ENCODE measurements at regions not wholly inside any gene's neighbourhood (a gene's known extent, or its start where the extent isn't known, plus 50 kb on each side); places are given as distances from the start of the nearest gene placed in this dataset.
A peak's percentile ranks its signal among the peaks of the same experiment; 100 is the strongest.

GRCh38 chr2:220664272-220665107 is 907.6 kb downstream of the EPHA4 start:
- DNase-seq: peak; percentile 4

DNA sequence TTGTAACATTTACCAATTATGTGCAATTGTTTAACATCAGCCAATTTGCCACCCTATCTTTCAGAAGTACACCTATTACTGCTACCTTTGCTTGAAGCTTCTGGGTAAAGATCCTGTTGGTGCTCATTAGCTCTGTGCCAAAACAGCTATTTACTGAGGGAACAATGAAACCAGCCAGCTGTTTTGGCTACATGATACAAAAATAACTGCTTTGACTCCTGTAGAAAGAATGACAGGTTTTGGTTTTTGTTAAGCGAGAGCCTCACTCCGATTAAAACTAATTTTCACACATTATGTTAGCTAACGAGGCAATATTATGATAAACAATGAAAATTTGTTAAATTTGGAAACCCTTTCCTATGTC is 907.0 kb downstream of the EPHA4 start:
- DNase-seq: no peak

GRCh38 chr2:220669324-220669723 is 902.8 kb downstream of the EPHA4 start:
- DNase-seq: no peak

- no peak for DNase-seq
Measured at GRCh38 chr2:220670511-220670910, 901.6 kb downstream of the EPHA4 start.

DNA sequence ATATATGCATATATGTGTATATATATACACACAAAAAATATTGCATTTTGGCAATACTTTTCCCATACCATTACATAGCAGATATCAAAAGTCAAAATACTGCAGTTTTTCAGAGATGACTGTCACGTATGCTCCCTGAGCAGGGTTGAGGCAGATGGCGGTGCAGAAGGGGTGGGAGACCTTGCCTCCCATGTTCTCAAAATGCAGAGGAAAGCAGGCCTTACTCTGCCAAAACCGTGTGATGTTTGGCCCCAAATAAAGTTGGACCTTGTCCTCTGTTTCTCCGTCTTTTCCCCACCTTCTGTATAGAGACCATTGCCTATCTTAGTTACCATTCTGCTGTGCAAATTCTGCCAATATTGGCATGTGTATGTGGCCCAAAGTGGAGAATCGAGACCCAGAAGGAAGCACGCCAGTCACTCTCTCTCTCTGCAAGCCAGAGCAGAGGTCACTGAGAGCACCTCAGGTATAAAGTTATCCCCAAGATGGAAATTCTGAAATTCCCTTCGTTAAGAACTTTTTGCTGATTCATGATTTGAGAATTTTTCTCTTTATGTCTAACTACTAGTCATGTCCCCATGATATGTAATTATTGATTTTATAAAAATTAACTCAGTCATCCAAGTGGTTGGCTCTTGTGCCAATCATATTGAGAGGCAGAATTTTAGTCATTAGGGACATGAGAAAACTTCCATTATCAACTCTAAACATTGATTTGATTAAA is 898.8 kb downstream of the EPHA4 start:
- no peak for DNase-seq

GRCh38 chr2:220674033-220674432 is 898.1 kb downstream of the EPHA4 start:
- no peak for DNase-seq

DNA sequence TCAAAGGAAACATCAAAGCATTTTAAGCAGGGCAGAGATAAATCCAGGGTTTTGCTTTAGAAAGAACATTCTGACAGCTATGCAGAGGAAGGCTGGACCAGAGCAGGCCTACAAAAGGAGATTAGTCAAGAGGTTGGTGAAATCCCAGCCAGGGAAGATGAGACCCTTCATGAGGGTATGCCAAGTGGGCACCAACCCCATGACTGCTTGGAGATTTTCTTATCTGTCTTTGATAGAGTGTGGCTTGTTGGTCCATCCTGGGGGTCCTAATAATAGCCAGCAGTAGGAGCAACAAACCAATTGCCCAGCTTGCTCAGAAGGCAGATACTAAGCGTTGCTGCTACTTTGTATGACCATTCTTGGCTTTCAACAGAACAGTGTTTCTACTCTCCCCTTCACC is 895.4 kb downstream of the EPHA4 start:
- DNase-seq: no peak

GRCh38 chr2:220678943-220679342 is 893.2 kb downstream of the EPHA4 start:
- no peak for DNase-seq

DNA sequence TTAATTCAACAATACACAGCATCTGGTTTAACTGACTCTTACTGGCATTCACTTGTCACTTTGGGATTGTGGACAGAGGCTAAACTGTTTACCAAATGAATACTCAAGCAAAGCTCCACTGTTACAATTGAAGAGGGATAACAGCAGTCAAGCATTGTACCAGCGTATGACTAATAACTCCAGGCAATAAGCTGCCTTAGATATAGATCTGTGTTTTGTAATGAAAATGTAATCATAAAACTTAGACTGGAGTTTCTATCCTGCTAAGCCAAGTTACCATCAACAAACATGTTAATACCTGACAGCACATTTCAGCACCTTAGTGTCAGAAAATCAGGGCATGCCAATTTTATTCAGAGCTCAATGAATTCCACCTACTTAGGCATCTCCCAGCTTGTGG is 889.5 kb downstream of the EPHA4 start:
- no peak for DNase-seq

- no peak for DNase-seq
Measured at GRCh38 chr2:220684099-220684498, 888.0 kb downstream of the EPHA4 start.

- peak; percentile 43 for DNase-seq
Measured at GRCh38 chr2:220687231-220687843, 884.8 kb downstream of the EPHA4 start.

DNA sequence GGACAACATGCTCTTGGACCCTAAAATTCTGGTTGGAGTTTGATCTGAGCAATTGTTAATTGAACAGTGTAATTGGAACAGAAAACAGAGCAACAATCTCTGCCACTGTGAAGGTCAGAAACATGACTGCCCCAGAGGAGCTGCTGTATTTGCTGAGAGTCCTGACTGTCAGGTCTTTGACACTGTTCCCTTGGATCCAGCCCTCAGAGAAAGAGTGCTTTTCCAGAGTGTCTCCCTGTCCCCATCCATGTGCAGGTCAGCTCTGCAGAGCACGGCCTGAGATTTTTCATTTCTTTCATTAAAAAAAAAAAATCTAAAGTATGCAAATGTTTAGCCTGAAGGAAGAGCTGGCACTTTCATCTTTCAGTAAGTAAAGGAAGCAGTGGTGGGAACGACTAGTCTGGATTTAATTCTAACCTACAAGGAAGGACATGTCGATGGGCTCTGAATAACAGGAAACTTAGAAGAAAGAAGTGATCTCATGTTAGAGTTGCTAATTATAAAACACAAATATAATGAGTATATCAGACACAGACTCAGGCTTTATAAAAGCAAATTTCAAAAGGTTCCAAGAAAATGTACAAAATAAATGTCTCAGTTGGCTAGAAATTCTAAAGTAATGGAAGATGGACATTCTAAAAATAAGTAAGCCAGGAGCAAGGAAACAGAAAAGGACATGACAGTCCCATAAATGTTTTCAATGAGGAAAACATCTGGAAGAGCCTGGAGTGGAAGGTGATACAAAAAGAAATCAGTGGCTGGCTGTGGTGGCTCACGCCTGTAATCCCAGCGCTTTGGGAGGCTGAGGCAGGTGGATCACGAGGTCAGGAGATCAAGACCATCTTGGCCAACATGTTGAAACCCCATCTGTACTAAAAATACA is 876.5 kb downstream of the EPHA4 start:
- DNase-seq: no peak

- DNase-seq: no peak
Measured at GRCh38 chr2:220696280-220696669, 875.8 kb downstream of the EPHA4 start.

DNA sequence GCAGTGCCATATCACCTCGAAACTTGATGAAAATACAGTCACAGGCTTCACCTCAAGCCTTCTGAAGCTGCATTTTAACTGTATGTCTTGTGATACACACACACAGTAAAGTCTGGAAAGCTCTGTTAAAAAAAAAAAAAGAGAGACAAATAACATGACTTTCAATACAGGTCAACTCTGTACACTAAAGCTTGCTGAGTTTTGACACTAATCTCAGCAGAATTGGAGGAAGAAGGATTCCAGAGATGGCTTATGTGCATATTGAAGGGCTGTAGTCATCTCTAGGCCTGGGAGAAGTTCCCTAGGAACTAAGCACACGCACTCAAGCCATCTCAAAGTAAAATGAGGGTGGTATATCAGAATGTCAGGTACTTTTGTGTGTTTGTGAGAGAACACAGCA is 875.1 kb downstream of the EPHA4 start:
- DNase-seq: no peak

GRCh38 chr2:220701115-220701514 is 871.0 kb downstream of the EPHA4 start:
- no peak for DNase-seq

GRCh38 chr2:220703279-220703678 is 868.8 kb downstream of the EPHA4 start:
- DNase-seq: no peak

DNA sequence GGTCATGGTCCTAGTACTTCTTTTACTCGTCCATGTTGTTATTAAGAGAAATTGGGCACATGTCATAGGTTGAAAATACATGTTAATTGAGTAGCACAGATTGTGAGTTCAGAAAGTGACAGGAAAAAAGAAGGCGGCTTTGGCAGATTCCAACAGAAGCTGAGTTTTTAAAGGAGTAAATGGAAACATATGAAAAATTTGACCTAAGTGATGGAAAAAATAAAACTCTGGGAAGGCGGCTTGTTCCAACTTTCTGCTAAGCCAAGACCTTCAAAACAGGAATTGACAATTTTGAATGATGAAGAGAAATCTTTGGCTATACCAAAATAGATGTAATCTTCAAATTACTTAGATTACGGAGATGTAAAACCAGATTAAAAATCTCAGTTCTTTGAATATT is 868.0 kb downstream of the EPHA4 start:
- DNase-seq: no peak

GRCh38 chr2:220704810-220705209 is 867.3 kb downstream of the EPHA4 start:
- no peak for DNase-seq

DNA sequence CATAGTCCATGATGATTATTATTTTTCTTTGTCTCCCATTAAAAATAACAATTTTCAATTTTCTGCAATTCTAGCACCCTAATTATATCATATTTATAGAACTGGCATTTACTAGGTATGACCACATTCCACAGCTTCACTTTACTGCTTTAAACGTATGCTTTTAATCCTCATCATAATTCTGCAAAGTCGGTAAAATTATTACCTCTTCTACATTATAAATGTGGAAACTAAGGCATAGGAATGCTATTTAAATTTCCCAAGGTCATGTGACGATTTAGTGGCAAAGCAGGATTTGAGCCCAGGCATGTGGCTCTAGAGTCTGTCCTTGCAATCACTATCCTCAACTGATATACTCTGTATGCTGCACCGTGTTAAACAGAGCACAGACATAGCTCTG is 866.4 kb downstream of the EPHA4 start:
- no peak for DNase-seq

DNA sequence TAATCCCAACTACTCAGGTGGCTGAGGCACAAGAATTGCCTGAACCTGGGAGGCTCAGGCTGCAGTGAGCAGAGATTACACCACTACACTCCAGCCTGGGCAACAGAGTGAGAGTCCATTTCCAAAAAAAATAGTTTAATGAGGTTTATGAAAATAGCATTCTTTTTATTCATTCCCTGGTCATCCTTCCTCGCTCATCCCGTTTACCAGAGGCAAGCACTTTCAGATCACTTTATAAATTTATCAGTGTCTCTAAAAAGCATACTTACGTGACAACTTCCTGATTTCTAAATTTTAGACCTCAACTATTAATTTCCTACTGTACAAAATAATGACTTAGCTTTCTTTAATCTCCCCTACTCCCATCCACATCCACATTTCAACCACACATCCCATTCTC is 864.8 kb downstream of the EPHA4 start:
- no peak for DNase-seq

DNA sequence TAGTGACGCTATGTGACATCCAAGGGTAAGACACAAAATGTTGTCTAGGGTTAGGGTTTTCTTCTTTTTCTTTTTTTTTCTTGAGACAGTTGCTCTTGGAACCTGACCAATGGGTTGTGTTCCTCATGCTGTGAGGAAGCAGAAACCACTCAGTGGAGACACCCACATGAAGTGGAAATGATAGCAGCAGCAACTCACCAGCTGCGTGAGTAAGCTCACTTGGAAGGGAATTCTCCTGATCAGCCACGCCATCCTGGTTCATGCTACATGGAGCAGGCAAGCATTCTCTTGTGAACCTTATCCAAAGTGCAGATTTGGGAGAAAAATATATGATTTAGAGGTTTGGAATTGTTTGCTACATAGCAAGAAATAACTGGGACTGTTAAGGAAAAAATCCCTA is 863.7 kb downstream of the EPHA4 start:
- no peak for DNase-seq

DNA sequence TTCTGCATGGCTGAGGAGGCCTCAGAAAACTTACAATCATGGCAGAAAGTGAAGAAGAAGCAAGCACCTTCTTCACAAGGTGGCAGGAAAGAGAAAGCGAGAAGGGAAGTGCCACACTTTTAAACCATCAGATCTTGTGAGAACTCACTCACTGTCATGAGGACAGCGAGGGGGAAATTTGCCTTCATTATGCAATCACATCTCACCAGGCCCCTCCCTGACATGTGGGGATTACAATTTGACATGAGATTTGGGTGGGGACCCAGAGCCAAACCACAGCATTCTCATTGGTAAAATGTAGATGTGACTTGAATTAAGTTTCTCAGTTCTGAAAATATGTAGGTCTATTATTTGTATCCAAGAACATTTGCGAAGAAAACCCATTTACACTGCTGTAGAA is 854.8 kb downstream of the EPHA4 start:
- no peak for DNase-seq

GRCh38 chr2:220736778-220737177 is 835.3 kb downstream of the EPHA4 start:
- no peak for DNase-seq

Data from HCEC 1CT (cell line).